Endothelial cell of umbilical vein (primary cell): ENCODE measurements at regions not wholly inside any gene's neighbourhood (a gene's known extent, or its start where the extent isn't known, plus 50 kb on each side); places are given as distances from the start of the nearest gene placed in this dataset.

ENCODE experiments used
- BruUV-seq: library from RNA; stranded (reverse); fragments of 400-500 nt; replicated peaks from 2 replicates; lab custom pipeline; 2021; lab: Mats Ljungman, UMichigan
- CTCF ChIA-PET: fragments of 300-600, 350-600 bp; sonication (Branson Sonifier 250); formaldehyde crosslinking; loops from one replicate; lab custom pipeline; 2021; ENCODE audit warnings: antibody characterized with exemption, inconsistent platforms; lab: Charles Lee
- POLR2A ChIA-PET: fragments of 300-600, 350-600 bp; sonication (Branson Sonifier 250); formaldehyde crosslinking; loops from one replicate; lab custom pipeline; 2021; ENCODE audit warnings: antibody characterized with exemption, inconsistent platforms; lab: Charles Lee
- DNase-seq: peaks from one replicate; pipeline ENCODE4 v3.0.0-alpha.2; 2011; ENCODE audit warnings: low read depth, low spot score
- FAIRE-seq: peaks from 2 replicates; lab custom pipeline; 2011; peaks lifted over from hg19 to GRCh38; lab: Jason Lieb, UNC
- H2AFZ ChIP-seq: 2 replicates; pipeline ENCODE4 v1.6.0; 2012; ENCODE audit warnings: low read depth, low read length, control low read depth, inconsistent platforms
- H3K27ac ChIP-seq: 2 replicates; pipeline ENCODE4 v1.5.1; 2011; ENCODE audit warnings: low read depth, mild to moderate bottlenecking, control low read depth, low read length, moderate library complexity; ENCODE audit not compliant: insufficient read depth
- H3K27me3 ChIP-seq, 2 experiments: 2 replicates each; pipeline versions ENCODE4 v1.6.0 to v1.6.1; 2011; ENCODE audit warnings: low read length in 2 of 2, mixed read lengths in 1 of 2; ENCODE audit not compliant: control insufficient read depth in 2 of 2, insufficient read depth in 2 of 2
- H3K36me3 ChIP-seq, 2 experiments: 2 replicates in 1 of 2; 3 replicates in 1 of 2; pipeline ENCODE4 v1.5.1; 2011; ENCODE audit warnings: low read length in 2 of 2, mild to moderate bottlenecking in 1 of 2, moderate library complexity in 1 of 2; ENCODE audit not compliant: control insufficient read depth in 2 of 2, insufficient read depth in 2 of 2; ENCODE audit errors: extremely low read depth in 1 of 2
- H3K4me1 ChIP-seq: 3 replicates; pipeline ENCODE4 v1.5.1; 2011; ENCODE audit warnings: mild to moderate bottlenecking, low read length; ENCODE audit not compliant: control insufficient read depth, insufficient read depth; ENCODE audit errors: extremely low read depth
- H3K4me2 ChIP-seq: 2 replicates; pipeline ENCODE4 v1.6.1; 2011; ENCODE audit warnings: low read length, control low read depth, mixed read lengths; ENCODE audit not compliant: insufficient read depth
- H3K4me3 ChIP-seq, 3 experiments: fragments of 200-600 bp in 1 of 3; sonication (generic), shearing (Covaris generic) in 1 of 3; replicated peaks in 1 of 3; 2 replicates each; pipeline ENCODE4 v1.5.1; 2011 to 2016; ENCODE audit warnings: control low read depth in 3 of 3, low read length in 3 of 3, mild to moderate bottlenecking in 2 of 3, inconsistent platforms in 1 of 3, low read depth in 1 of 3, moderate library complexity in 1 of 3; ENCODE audit not compliant: insufficient read depth in 1 of 3
- H3K79me2 ChIP-seq: 2 replicates; pipeline ENCODE4 v1.6.0; 2012; ENCODE audit warnings: low read length, inconsistent platforms; ENCODE audit not compliant: control insufficient read depth, insufficient read depth
- H3K9ac ChIP-seq: replicated peaks from 2 replicates; pipeline ENCODE3; 2011; ENCODE audit warnings: low read length, control low read depth; ENCODE audit not compliant: insufficient read depth; ENCODE audit errors: extremely low read depth
- H3K9me1 ChIP-seq: replicated peaks from 3 replicates; pipeline ENCODE4 v1.6.0; 2011; ENCODE audit warnings: mild to moderate bottlenecking, low read length; ENCODE audit not compliant: control insufficient read depth, insufficient read depth; ENCODE audit errors: extremely low read depth
- H3K9me3 ChIP-seq: replicated peaks from 2 replicates; pipeline ENCODE4 v1.5.1; 2012; ENCODE audit warnings: low read length, inconsistent platforms; ENCODE audit not compliant: control insufficient read depth, insufficient read depth
- H4K20me1 ChIP-seq: replicated peaks from 2 replicates; pipeline ENCODE3; 2011; ENCODE audit warnings: mild to moderate bottlenecking, low read length; ENCODE audit not compliant: control insufficient read depth, insufficient read depth; ENCODE audit errors: extremely low read depth
- EZH2 ChIP-seq: IDR thresholded peaks from 2 replicates; pipeline ENCODE4 v1.6.1; 2012; ENCODE audit warnings: borderline replicate concordance, low read depth, mild to moderate bottlenecking, moderate library complexity, low read length, inconsistent platforms; ENCODE audit not compliant: severe bottlenecking
- FOS ChIP-seq: IDR thresholded peaks from 2 replicates; pipeline ENCODE4 v1.6.1; 2011; ENCODE audit warnings: mild to moderate bottlenecking, low read length, moderate library complexity, borderline replicate concordance; ENCODE audit not compliant: insufficient read depth
- GATA2 ChIP-seq: IDR thresholded peaks from 2 replicates; pipeline ENCODE4 v1.7.0; 2011; ENCODE audit warnings: low read depth, mild to moderate bottlenecking, moderate library complexity, mixed read lengths, low read length; ENCODE audit not compliant: insufficient read length, insufficient read depth
- JUN ChIP-seq: IDR thresholded peaks from 2 replicates; pipeline ENCODE4 v1.6.1; 2011; ENCODE audit warnings: borderline replicate concordance, low read depth; ENCODE audit not compliant: insufficient read length, insufficient read depth
- MYC ChIP-seq: IDR thresholded peaks from one replicate; pipeline ENCODE4 v1.6.1; 2011; ENCODE audit warnings: mild to moderate bottlenecking, low read depth, low read length
- POLR2A ChIP-seq: IDR thresholded peaks from 2 replicates; pipeline ENCODE4 v1.6.1; 2012; ENCODE audit warnings: low read depth, mild to moderate bottlenecking, control low read depth, low read length
- POLR2AphosphoS5 ChIP-seq: IDR thresholded peaks from 2 replicates; pipeline ENCODE4 v1.6.1; 2012; ENCODE audit warnings: low read depth, mild to moderate bottlenecking, control low read depth, low read length, moderate library complexity; ENCODE audit not compliant: insufficient read depth
- dilution Hi-C: fragments of 300-500 bp; cut with MboI; formaldehyde crosslinking; loops from one replicate; pipeline ENCODE4 v1.15.0; 2019; ENCODE audit warnings: low sequenced_read_pairs; ENCODE audit not compliant: extremely low pct_ligation_motif_present
- intact Hi-C: fragments of 100-400 bp; cut with micrococcal nuclease; formaldehyde crosslinking; loops from one replicate; pipeline ENCODE4 v1.10.0; 2022
- TF ChIP-seq, protein P1 (sequence below): IDR thresholded peaks from 2 replicates; pipeline ENCODE4 v1.6.1; 2011; ENCODE audit not compliant: insufficient read depth, insufficient read length
- TF ChIP-seq, protein P2 (sequence below), 2 donors: IDR thresholded peaks; 1 replicate in 1 of 2; 2 replicates in 1 of 2; pipeline ENCODE4 v1.5.1; 2011; ENCODE audit warnings: low read length in 2 of 2, mild to moderate bottlenecking in 2 of 2, moderate library complexity in 2 of 2, control low read depth in 1 of 2, inconsistent platforms in 1 of 2, low read depth in 1 of 2; ENCODE audit not compliant: insufficient read depth in 1 of 2; ENCODE audit errors: extremely low read depth in 1 of 2

DNA sequence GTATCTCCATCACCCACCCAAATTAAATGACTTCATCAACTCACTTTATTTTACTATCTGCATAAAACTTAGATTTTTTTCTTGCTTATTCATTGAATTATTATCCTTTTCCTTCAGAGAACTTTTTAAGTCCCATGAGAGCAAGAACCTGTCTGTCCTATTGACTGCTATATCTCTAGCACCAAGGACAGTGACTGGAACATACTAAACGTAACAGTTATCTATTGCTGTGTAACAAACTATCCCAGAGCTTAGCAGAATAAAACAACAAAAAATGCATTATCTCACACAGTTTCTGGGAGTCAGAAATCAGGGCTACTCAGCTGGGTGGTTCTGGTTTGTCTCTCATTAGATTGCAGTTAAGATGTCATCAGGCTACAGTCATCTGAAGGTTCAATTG lies 401.7 kb upstream of the AUTS2 start:
- Histone ChIP-seq H3K27ac (no peak overlapping the region), H3K9me3 (no peaks in the 10 kb centered on the region), H2AFZ (no peak overlapping the region), H3K9me1 (no peaks in the 10 kb centered on the region), H3K79me2 (no peaks in the 10 kb centered on the region), H3K4me3 (no peak overlapping the region), H3K36me3 (no peaks in the 10 kb centered on the region), H4K20me1 (no peaks in the 10 kb centered on the region), H3K27me3 (no peaks in the 10 kb centered on the region), H3K4me1 (no peaks in the 10 kb centered on the region), H3K9ac (no peak overlapping the region), H3K4me2 (no peak overlapping the region)
- FAIRE-seq (no peak), DNase-seq (no peak)
- no peak for TF ChIP-seq POLR2A
- no peak for TF ChIP-seq MYC
- TF ChIP-seq, protein P1, sequence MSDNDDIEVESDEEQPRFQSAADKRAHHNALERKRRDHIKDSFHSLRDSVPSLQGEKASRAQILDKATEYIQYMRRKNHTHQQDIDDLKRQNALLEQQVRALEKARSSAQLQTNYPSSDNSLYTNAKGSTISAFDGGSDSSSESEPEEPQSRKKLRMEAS, result no peak
- TF ChIP-seq JUN, result no peak
- TF ChIP-seq FOS, result no peak
- TF ChIP-seq, protein P2, sequence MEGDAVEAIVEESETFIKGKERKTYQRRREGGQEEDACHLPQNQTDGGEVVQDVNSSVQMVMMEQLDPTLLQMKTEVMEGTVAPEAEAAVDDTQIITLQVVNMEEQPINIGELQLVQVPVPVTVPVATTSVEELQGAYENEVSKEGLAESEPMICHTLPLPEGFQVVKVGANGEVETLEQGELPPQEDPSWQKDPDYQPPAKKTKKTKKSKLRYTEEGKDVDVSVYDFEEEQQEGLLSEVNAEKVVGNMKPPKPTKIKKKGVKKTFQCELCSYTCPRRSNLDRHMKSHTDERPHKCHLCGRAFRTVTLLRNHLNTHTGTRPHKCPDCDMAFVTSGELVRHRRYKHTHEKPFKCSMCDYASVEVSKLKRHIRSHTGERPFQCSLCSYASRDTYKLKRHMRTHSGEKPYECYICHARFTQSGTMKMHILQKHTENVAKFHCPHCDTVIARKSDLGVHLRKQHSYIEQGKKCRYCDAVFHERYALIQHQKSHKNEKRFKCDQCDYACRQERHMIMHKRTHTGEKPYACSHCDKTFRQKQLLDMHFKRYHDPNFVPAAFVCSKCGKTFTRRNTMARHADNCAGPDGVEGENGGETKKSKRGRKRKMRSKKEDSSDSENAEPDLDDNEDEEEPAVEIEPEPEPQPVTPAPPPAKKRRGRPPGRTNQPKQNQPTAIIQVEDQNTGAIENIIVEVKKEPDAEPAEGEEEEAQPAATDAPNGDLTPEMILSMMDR (IDR thresholded peaks at IDR 0.05; ENCODE audit: extremely low read depth in 1 of 2, insufficient read depth in 1 of 2, low read depth in 1 of 2, low read length in 2 of 2), result no peak
- no peak for TF ChIP-seq POLR2AphosphoS5
- no peak for TF ChIP-seq EZH2
- TF ChIP-seq GATA2, result no peak
- no TSS peak for BruUV-seq
- ChIA-PET CTCF (no interaction called here), POLR2A (no interaction called here)
- dilution Hi-C loops (no loop called here), intact Hi-C loops (no loop called here)
